Panc1 (cell line): ENCODE measurements at regions not wholly inside any gene's neighbourhood (a gene's known extent, or its start where the extent isn't known, plus 50 kb on each side); places are given as distances from the start of the nearest gene placed in this dataset.

Experiments
- ATAC-seq: fragments of 200-7000 bp; cut with Tn5 transposase; 2 replicates; pipeline ENCODE4 v1.9.1; 2020; ENCODE audit warnings: mild to moderate bottlenecking, moderate library complexity
- BruUV-seq: library from RNA; stranded (reverse); fragments of 400-500 nt; replicated peaks from 2 replicates; lab custom pipeline; 2021; lab: Mats Ljungman, UMichigan
- CTCF ChIA-PET: fragments of 300-600 bp; sonication (Branson Sonifier 250); formaldehyde crosslinking; loops from one replicate; lab custom pipeline; 2022; ENCODE audit warnings: antibody characterized with exemption; lab: Charles Lee
- POLR2A ChIA-PET: fragments of 300-600 bp; sonication (Branson Sonifier 250); formaldehyde crosslinking; loops from one replicate; lab custom pipeline; 2022; ENCODE audit warnings: antibody characterized with exemption; lab: Charles Lee
- DNase-seq: peaks from one replicate; pipeline ENCODE4 v3.0.0-alpha.2; 2010; ENCODE audit warnings: low read depth, low spot score
- H3K27ac ChIP-seq: 2 replicates; pipeline ENCODE4 v1.5.1; 2011; ENCODE audit warnings: mild to moderate bottlenecking, low read length, inconsistent platforms
- H3K27me3 ChIP-seq: fragments of 200-500 bp; sonication (Bioruptor generic); 2 replicates; pipeline ENCODE4 v1.6.0; 2014; ENCODE audit warnings: low read length, inconsistent platforms; ENCODE audit not compliant: control insufficient read depth, insufficient read depth
- H3K36me3 ChIP-seq: fragments of 200-500 bp; sonication (Bioruptor generic); 2 replicates; pipeline ENCODE4 v1.5.1; 2014; ENCODE audit warnings: inconsistent platforms, mild to moderate bottlenecking, low read length, moderate library complexity; ENCODE audit not compliant: control insufficient read depth, insufficient read depth
- H3K4me1 ChIP-seq: 2 replicates; pipeline ENCODE4 v1.5.1; 2011; ENCODE audit warnings: inconsistent platforms, mild to moderate bottlenecking, low read length, moderate library complexity; ENCODE audit not compliant: control insufficient read depth, insufficient read depth
- H3K4me3 ChIP-seq, 2 experiments: 2 replicates each; pipeline ENCODE4 v1.5.1; 2011 to 2012; ENCODE audit warnings: low read depth in 2 of 2, low read length in 2 of 2, mild to moderate bottlenecking in 2 of 2, inconsistent platforms in 1 of 2, moderate library complexity in 1 of 2
- H3K9me3 ChIP-seq: fragments of 200-500 bp; sonication (Bioruptor generic); 2 replicates; pipeline ENCODE4 v1.5.1; 2014; ENCODE audit warnings: low read depth, mild to moderate bottlenecking, inconsistent platforms, low read length, moderate library complexity; ENCODE audit not compliant: control insufficient read depth, insufficient read depth
- POLR2AphosphoS5 ChIP-seq: IDR thresholded peaks from 2 replicates; pipeline ENCODE4 v1.6.1; 2012; ENCODE audit warnings: mild to moderate bottlenecking, low read depth, low read length, moderate library complexity
- SIN3A ChIP-seq: IDR thresholded peaks from 2 replicates; pipeline ENCODE4 v1.6.1; 2012; ENCODE audit warnings: low read depth, mild to moderate bottlenecking, low read length, moderate library complexity, borderline replicate concordance; ENCODE audit not compliant: insufficient read depth
- TCF7L2 ChIP-seq: IDR thresholded peaks from 2 replicates; pipeline ENCODE4 v1.6.1; 2011; ENCODE audit warnings: mild to moderate bottlenecking, low read depth, low read length, inconsistent platforms
- in situ Hi-C: cut with HindIII; loops from 2 replicates; pipeline ENCODE4 v1.10.0; 2016; ENCODE audit warnings: low sequenced_read_pairs, low pct_unique_long_range_greater_than_20kb
- intact Hi-C: fragments of 100-400 bp; cut with micrococcal nuclease; formaldehyde crosslinking; loops from one replicate; pipeline ENCODE4 v1.10.0; 2022; ENCODE audit not compliant: unreplicated experiment
- TF ChIP-seq, protein P1 (sequence below), 2 experiments: IDR thresholded peaks; 2 replicates each; pipeline ENCODE4 v1.6.1; 2011 to 2012; ENCODE audit warnings: low read depth in 2 of 2, control low read depth in 1 of 2, low read length in 1 of 2, mild to moderate bottlenecking in 1 of 2, moderate library complexity in 1 of 2; ENCODE audit not compliant: insufficient read depth in 1 of 2
- TF ChIP-seq, protein P2 (sequence below): fragments of 450-650 bp; IDR thresholded peaks from 2 replicates; pipeline ENCODE4 v1.5.1; 2017; ENCODE audit warnings: mild to moderate bottlenecking

- no TSS peak for BruUV-seq
- TF ChIP-seq, protein P1, sequence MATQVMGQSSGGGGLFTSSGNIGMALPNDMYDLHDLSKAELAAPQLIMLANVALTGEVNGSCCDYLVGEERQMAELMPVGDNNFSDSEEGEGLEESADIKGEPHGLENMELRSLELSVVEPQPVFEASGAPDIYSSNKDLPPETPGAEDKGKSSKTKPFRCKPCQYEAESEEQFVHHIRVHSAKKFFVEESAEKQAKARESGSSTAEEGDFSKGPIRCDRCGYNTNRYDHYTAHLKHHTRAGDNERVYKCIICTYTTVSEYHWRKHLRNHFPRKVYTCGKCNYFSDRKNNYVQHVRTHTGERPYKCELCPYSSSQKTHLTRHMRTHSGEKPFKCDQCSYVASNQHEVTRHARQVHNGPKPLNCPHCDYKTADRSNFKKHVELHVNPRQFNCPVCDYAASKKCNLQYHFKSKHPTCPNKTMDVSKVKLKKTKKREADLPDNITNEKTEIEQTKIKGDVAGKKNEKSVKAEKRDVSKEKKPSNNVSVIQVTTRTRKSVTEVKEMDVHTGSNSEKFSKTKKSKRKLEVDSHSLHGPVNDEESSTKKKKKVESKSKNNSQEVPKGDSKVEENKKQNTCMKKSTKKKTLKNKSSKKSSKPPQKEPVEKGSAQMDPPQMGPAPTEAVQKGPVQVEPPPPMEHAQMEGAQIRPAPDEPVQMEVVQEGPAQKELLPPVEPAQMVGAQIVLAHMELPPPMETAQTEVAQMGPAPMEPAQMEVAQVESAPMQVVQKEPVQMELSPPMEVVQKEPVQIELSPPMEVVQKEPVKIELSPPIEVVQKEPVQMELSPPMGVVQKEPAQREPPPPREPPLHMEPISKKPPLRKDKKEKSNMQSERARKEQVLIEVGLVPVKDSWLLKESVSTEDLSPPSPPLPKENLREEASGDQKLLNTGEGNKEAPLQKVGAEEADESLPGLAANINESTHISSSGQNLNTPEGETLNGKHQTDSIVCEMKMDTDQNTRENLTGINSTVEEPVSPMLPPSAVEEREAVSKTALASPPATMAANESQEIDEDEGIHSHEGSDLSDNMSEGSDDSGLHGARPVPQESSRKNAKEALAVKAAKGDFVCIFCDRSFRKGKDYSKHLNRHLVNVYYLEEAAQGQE (IDR thresholded peaks at IDR 0.05; ENCODE audit: insufficient read depth in 1 of 2, low read depth in 2 of 2, low read length in 1 of 2), result no peak
- TF ChIP-seq TCF7L2, result no peak
- TF ChIP-seq SIN3A, result no peak
- TF ChIP-seq, protein P2, sequence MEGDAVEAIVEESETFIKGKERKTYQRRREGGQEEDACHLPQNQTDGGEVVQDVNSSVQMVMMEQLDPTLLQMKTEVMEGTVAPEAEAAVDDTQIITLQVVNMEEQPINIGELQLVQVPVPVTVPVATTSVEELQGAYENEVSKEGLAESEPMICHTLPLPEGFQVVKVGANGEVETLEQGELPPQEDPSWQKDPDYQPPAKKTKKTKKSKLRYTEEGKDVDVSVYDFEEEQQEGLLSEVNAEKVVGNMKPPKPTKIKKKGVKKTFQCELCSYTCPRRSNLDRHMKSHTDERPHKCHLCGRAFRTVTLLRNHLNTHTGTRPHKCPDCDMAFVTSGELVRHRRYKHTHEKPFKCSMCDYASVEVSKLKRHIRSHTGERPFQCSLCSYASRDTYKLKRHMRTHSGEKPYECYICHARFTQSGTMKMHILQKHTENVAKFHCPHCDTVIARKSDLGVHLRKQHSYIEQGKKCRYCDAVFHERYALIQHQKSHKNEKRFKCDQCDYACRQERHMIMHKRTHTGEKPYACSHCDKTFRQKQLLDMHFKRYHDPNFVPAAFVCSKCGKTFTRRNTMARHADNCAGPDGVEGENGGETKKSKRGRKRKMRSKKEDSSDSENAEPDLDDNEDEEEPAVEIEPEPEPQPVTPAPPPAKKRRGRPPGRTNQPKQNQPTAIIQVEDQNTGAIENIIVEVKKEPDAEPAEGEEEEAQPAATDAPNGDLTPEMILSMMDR, result no peak
- TF ChIP-seq POLR2AphosphoS5, result no peak
- Histone ChIP-seq H3K36me3 (no peaks in the 10 kb centered on the region), H3K4me1 (no peaks in the 10 kb centered on the region), H3K4me3 (no peak overlapping the region), H3K27ac (no peak overlapping the region), H3K9me3 (no peaks in the 10 kb centered on the region), H3K27me3 (no peaks in the 10 kb centered on the region)
- DNase-seq (no peak), ATAC-seq (no peak)
- POLR2A ChIA-PET, result no interaction called here
- intact Hi-C loops, result no loop called here
- in situ Hi-C loops, result no loop called here
- CTCF ChIA-PET, result no interaction called here
Measured at GRCh38 chr12:33061844-33062243, 165.3 kb upstream of the PKP2 start.

- no TSS peak for BruUV-seq
- ATAC-seq (no peak), DNase-seq (no peak)
- intact Hi-C loops (no loop called here), in situ Hi-C loops (no loop called here)
- H3K36me3 ChIP-seq, result no peaks in the 10 kb centered on the region
- TF ChIP-seq SIN3A (no peak), TCF7L2 (no peak), POLR2AphosphoS5 (no peak)
- TF ChIP-seq, protein P1 (IDR thresholded peaks at IDR 0.05; ENCODE audit: insufficient read depth in 1 of 2, low read depth in 2 of 2, low read length in 1 of 2), result no peak
- TF ChIP-seq, protein P2, result no peak
- no peaks in the 10 kb centered on the region for H3K27me3 ChIP-seq
- H3K27ac ChIP-seq, result no peak overlapping the region
- no peaks in the 10 kb centered on the region for H3K4me1 ChIP-seq
- no peaks in the 10 kb centered on the region for H3K9me3 ChIP-seq
- ChIA-PET CTCF (no interaction called here), POLR2A (no interaction called here)
- no peak overlapping the region for H3K4me3 ChIP-seq
Measured at GRCh38 chr12:33054371-33054770, 157.8 kb upstream of the PKP2 start.
